Muscle layer of duodenum (tissue), 2 donors: ENCODE measurements at regions not wholly inside any gene's neighbourhood (a gene's known extent, or its start where the extent isn't known, plus 50 kb on each side); places are given as distances from the start of the nearest gene placed in this dataset.
"Not testable (repeated sequence)": the region's sequence is repeated elsewhere in the genome, so short reads cannot be mapped to it uniquely, and the experiment has no call there.

Source experiments
- H3K27ac ChIP-seq: one replicate; pipeline ENCODE4 v1.7.0; 2013; ENCODE audit warnings: mild to moderate bottlenecking, low read length
- H3K27me3 ChIP-seq: one replicate; pipeline ENCODE4 v1.7.0; 2013; ENCODE audit warnings: low read depth, mild to moderate bottlenecking, control low read depth, low read length
- H3K36me3 ChIP-seq, 2 donors: one replicate each; pipeline ENCODE4 v1.7.0; 2013; ENCODE audit warnings: low read length in 2 of 2, control low read depth in 1 of 2, mild to moderate bottlenecking in 1 of 2; ENCODE audit not compliant: insufficient read depth in 2 of 2, control insufficient read depth in 1 of 2
- H3K4me1 ChIP-seq, 2 donors: one replicate each; pipeline ENCODE4 v1.7.0; 2013; ENCODE audit warnings: low read length in 2 of 2, mild to moderate bottlenecking in 2 of 2, control low read depth in 1 of 2, moderate library complexity in 1 of 2; ENCODE audit not compliant: insufficient read depth in 2 of 2, control insufficient read depth in 1 of 2
- H3K4me3 ChIP-seq, 2 donors: one replicate each; pipeline ENCODE4 v1.7.0; 2013; ENCODE audit warnings: low read length in 2 of 2, low read depth in 1 of 2, mild to moderate bottlenecking in 1 of 2
- H3K9me3 ChIP-seq, 2 donors: one replicate each; pipeline ENCODE4 v1.7.0; 2013; ENCODE audit warnings: low read length in 2 of 2, control low read depth in 1 of 2, mild to moderate bottlenecking in 1 of 2; ENCODE audit not compliant: control insufficient read depth in 1 of 2
- donor health status: healthy.

DNA sequence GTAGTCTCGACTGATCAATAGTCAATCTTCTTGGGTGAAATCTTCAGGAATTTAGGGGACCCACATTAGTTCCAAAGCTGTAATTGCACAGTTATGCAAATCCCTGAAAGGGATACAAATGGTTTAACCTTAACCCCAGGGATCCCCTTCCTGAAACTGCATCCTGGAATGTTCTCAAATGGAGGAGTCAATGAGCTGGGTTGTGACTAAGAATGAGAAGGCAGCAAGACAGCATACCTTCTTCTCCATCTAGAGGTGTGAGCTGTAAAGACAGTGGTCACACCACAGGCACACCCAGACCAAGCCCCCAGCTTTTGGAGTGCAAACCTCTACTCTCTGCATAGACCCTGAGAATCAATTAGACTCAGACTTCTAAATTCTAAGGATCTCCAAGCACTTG lies 164.7 kb upstream of the MEIS1 start:
- Histone ChIP-seq H3K27me3 (no peaks in the 10 kb centered on the region), H3K36me3 (no peaks in the 10 kb centered on the region), H3K9me3 (no peaks in the 10 kb centered on the region), H3K4me3 (no peak overlapping the region), H3K27ac (no peak overlapping the region), H3K4me1 (no peaks in the 10 kb centered on the region)

DNA sequence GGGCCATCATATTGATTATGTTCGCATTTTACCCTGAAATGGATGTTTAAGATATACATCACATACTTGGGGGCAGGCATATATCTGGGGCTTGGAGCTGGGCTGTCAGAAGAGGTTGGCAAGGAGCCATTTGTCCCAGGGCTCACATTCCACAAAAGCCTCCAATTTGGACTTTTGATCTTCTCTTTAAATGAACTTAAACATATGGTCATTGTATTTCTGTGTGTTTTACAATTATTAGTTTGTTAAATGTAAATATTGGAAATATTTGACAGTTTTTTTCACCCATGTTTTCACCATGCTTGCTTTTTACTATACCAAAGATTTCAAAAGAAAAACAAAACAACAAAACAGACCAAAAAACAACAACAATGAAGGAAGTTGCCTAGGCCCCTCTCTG lies 165.8 kb upstream of the MEIS1 start:
- no peaks in the 10 kb centered on the region for H3K9me3 ChIP-seq
- no peaks in the 10 kb centered on the region for H3K27me3 ChIP-seq
- H3K4me3 ChIP-seq = no peak overlapping the region
- H3K27ac ChIP-seq = no peak overlapping the region
- H3K36me3 ChIP-seq = no peaks in the 10 kb centered on the region
- H3K4me1 ChIP-seq = no peaks in the 10 kb centered on the region

- Histone ChIP-seq H3K4me1 (no peaks in the 10 kb centered on the region), H3K27me3 (no peaks in the 10 kb centered on the region), H3K27ac (no peak overlapping the region), H3K9me3 (no peaks in the 10 kb centered on the region), H3K4me3 (no peak overlapping the region), H3K36me3 (no peaks in the 10 kb centered on the region)
Measured at GRCh38 chr2:66268756-66269155, 166.2 kb upstream of the MEIS1 start.

- Histone ChIP-seq H3K27me3 (no peaks in the 10 kb centered on the region), H3K36me3 (no peaks in the 10 kb centered on the region), H3K4me3 (no peak overlapping the region), H3K27ac (no peak overlapping the region), H3K9me3 (no peaks in the 10 kb centered on the region), H3K4me1 (peaks cover 0 to 10% of the 10 kb centered on the region in 2 donors)
Measured at GRCh38 chr2:66264354-66264753, 170.6 kb upstream of the MEIS1 start.

GRCh38 chr2:66255867-66256266 lies 179.1 kb upstream of the MEIS1 start:
- Histone ChIP-seq H3K4me3 (no peak overlapping the region), H3K27me3 (no peaks in the 10 kb centered on the region), H3K36me3 (no peaks in the 10 kb centered on the region), H3K9me3 (no peaks in the 10 kb centered on the region), H3K4me1 (no peaks in the 10 kb centered on the region), H3K27ac (no peak overlapping the region)

- no peaks in the 10 kb centered on the region for H3K27me3 ChIP-seq
- no peaks in the 10 kb centered on the region for H3K9me3 ChIP-seq
- no peak overlapping the region for H3K27ac ChIP-seq
- no peak overlapping the region for H3K4me3 ChIP-seq
- no peaks in the 10 kb centered on the region for H3K4me1 ChIP-seq
- H3K36me3 ChIP-seq = no peaks in the 10 kb centered on the region
Measured at GRCh38 chr2:66255136-66255535, 179.8 kb upstream of the MEIS1 start.

- Histone ChIP-seq H3K4me3 (no peak overlapping the region), H3K36me3 (no peaks in the 10 kb centered on the region), H3K27me3 (no peaks in the 10 kb centered on the region), H3K4me1 (no peaks in the 10 kb centered on the region), H3K27ac (no peak overlapping the region), H3K9me3 (no peaks in the 10 kb centered on the region)
Measured at GRCh38 chr2:66253066-66253465, 181.9 kb upstream of the MEIS1 start.

DNA sequence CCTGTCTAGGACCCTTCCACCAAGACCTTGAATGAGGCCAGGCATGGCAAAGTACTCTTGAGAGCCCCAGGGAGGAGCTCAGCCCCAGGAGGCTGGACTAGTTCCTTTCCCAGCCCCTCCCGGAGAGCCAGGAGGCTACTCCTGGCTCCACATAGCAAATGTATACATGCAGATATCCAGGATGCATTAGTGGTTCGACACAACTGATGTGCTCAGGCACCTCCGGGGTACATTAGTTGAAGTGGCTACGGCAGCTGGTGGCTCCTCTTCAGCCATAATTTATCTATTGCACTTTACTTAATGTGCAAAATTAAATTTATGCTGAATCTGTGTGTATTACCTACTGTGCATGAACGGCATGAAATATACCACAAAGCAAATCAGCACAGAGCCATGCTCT lies 182.8 kb upstream of the MEIS1 start:
- H3K4me1 ChIP-seq = no peaks in the 10 kb centered on the region

DNA sequence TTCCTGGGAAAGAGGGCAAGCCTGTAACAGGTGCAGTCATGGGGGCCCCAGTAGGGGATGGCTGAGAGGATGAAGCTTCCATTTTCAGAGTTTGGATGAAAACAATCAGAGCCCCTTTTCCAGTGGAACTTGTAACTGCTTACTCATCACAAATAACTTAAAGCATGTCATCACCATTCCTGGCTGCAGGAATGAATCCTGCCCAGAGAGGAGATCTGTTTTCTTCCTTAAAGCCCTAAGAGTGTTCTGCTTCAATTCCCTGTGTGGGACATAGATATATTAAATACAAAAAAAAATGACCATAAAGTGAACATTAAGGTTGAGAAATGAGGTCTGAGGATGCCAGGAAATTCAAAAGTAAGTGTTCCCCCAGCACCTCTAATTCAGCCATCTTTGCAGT lies 183.4 kb upstream of the MEIS1 start:
- Histone ChIP-seq H3K4me1 (no peaks in the 10 kb centered on the region), H3K36me3 (no peaks in the 10 kb centered on the region), H3K4me3 (no peak overlapping the region), H3K27ac (no peak overlapping the region), H3K27me3 (no peaks in the 10 kb centered on the region), H3K9me3 (no peaks in the 10 kb centered on the region)

More for the DNA sequence above, 182.8 kb upstream of the MEIS1 start:
- Histone ChIP-seq H3K27me3 (no peaks in the 10 kb centered on the region), H3K36me3 (no peaks in the 10 kb centered on the region), H3K4me3 (no peak overlapping the region), H3K27ac (no peak overlapping the region), H3K9me3 (no peaks in the 10 kb centered on the region)

- not testable (repeated sequence) for H3K9me3 ChIP-seq, H3K36me3 ChIP-seq, H3K27ac ChIP-seq, H3K4me1 ChIP-seq, H3K4me3 ChIP-seq, H3K27me3 ChIP-seq
Measured at GRCh38 chr2:66249089-66249488, 185.8 kb upstream of the MEIS1 start.

- H3K9me3 ChIP-seq, H3K4me1 ChIP-seq, H3K27ac ChIP-seq, H3K27me3 ChIP-seq, H3K36me3 ChIP-seq, H3K4me3 ChIP-seq: not testable (repeated sequence)
Measured at GRCh38 chr2:66243809-66244208, 191.1 kb upstream of the MEIS1 start.

GRCh38 chr2:66242888-66243287 lies 192.0 kb upstream of the MEIS1 start:
- not testable (repeated sequence) for H3K4me1 ChIP-seq, H3K27me3 ChIP-seq, H3K36me3 ChIP-seq, H3K4me3 ChIP-seq, H3K9me3 ChIP-seq, H3K27ac ChIP-seq
